Liver (tissue), 8 donors: ENCODE measurements at regions not wholly inside any gene's neighbourhood (a gene's known extent, or its start where the extent isn't known, plus 50 kb on each side); places are given as distances from the start of the nearest gene placed in this dataset.

Experiments
- DNase-seq: peaks from one replicate; pipeline ENCODE4 v3.0.0-alpha.2; 2017; ENCODE audit warnings: low spot score
- H3K27ac ChIP-seq, 2 donors: one replicate each; pipeline ENCODE4 v1.7.0; 2013; ENCODE audit warnings: inconsistent platforms in 2 of 2, low read length in 2 of 2, control low read depth in 1 of 2, low read depth in 1 of 2, mild to moderate bottlenecking in 1 of 2
- H3K27me3 ChIP-seq, 4 donors: one replicate each; pipeline versions ENCODE4 v1.6.1 to v1.7.0; 2013; ENCODE audit warnings: low read length in 3 of 4, inconsistent platforms in 1 of 4, mild to moderate bottlenecking in 1 of 4, moderate library complexity in 1 of 4; ENCODE audit not compliant: control insufficient read depth in 4 of 4, insufficient read depth in 4 of 4
- H3K36me3 ChIP-seq, 4 donors: one replicate each; pipeline versions ENCODE4 v1.6.1 to v1.7.0; 2013; ENCODE audit warnings: low read length in 3 of 4, mild to moderate bottlenecking in 3 of 4, low read depth in 1 of 4, moderate library complexity in 1 of 4; ENCODE audit not compliant: control insufficient read depth in 4 of 4, insufficient read depth in 3 of 4
- H3K4me1 ChIP-seq, 4 donors: one replicate each; pipeline versions ENCODE4 v1.6.1 to v1.7.0; 2013; ENCODE audit warnings: low read length in 3 of 4, mild to moderate bottlenecking in 3 of 4, moderate library complexity in 1 of 4; ENCODE audit not compliant: control insufficient read depth in 4 of 4, insufficient read depth in 4 of 4
- H3K4me3 ChIP-seq, 3 donors: one replicate each; pipeline versions ENCODE4 v1.6.1 to v1.7.0; 2013; ENCODE audit warnings: low read length in 3 of 3, control low read depth in 1 of 3, low read depth in 1 of 3, mild to moderate bottlenecking in 1 of 3
- H3K9ac ChIP-seq, 2 donors: one replicate each; pipeline ENCODE4 v1.7.0; 2013; ENCODE audit warnings: low read length in 2 of 2, mild to moderate bottlenecking in 2 of 2, moderate library complexity in 2 of 2, control low read depth in 1 of 2, low read depth in 1 of 2
- H3K9me3 ChIP-seq, 4 donors: one replicate each; pipeline versions ENCODE4 v1.6.1 to v1.7.0; 2013; ENCODE audit warnings: low read length in 3 of 4; ENCODE audit not compliant: control insufficient read depth in 4 of 4
- EGR1 ChIP-seq, 2 donors: IDR thresholded peaks; 2 replicates each; pipeline ENCODE4 v1.6.1; 2016 to 2018; ENCODE audit warnings: antibody characterized with exemption in 2 of 2, low read depth in 2 of 2
- FOXA1 ChIP-seq: IDR thresholded peaks from 2 replicates; pipeline ENCODE4 v1.6.1; 2016; ENCODE audit warnings: antibody characterized with exemption
- GABPA ChIP-seq, 2 donors: IDR thresholded peaks in 1 of 2; conservative IDR thresholded peaks in 1 of 2; 2 replicates each; pipeline ENCODE4 v1.6.1; 2016; ENCODE audit warnings: antibody characterized with exemption in 2 of 2, mild to moderate bottlenecking in 1 of 2, moderate library complexity in 1 of 2
- HNF4A ChIP-seq, 2 donors: conservative IDR thresholded peaks; 2 replicates each; pipeline ENCODE4 v1.6.1; 2016; ENCODE audit warnings: antibody characterized with exemption in 2 of 2, mild to moderate bottlenecking in 2 of 2
- HNF4G ChIP-seq: IDR thresholded peaks from 2 replicates; pipeline ENCODE4 v1.6.1; 2016; ENCODE audit warnings: antibody characterized with exemption
- JUND ChIP-seq, 2 donors: IDR thresholded peaks; 2 replicates each; pipeline ENCODE4 v1.6.1; 2016; ENCODE audit warnings: antibody characterized with exemption in 2 of 2
- NR2F2 ChIP-seq: IDR thresholded peaks from 2 replicates; pipeline ENCODE4 v1.6.1; 2016; ENCODE audit warnings: antibody characterized with exemption
- RAD21 ChIP-seq, 2 donors: IDR thresholded peaks; 2 replicates each; pipeline ENCODE4 v1.6.1; 2016; ENCODE audit warnings: antibody characterized with exemption in 2 of 2, mild to moderate bottlenecking in 2 of 2
- SP1 ChIP-seq: IDR thresholded peaks from 2 replicates; pipeline ENCODE4 v1.6.1; 2018; ENCODE audit warnings: antibody characterized with exemption, mild to moderate bottlenecking
- TAF1 ChIP-seq: conservative IDR thresholded peaks from 2 replicates; pipeline ENCODE4 v1.6.1; 2016; ENCODE audit warnings: antibody characterized with exemption, mild to moderate bottlenecking
- YY1 ChIP-seq: IDR thresholded peaks from 2 replicates; pipeline ENCODE4 v1.6.1; 2016; ENCODE audit warnings: antibody characterized with exemption, mild to moderate bottlenecking
- WGBS: extraction: QIAGEN DNeasy Blood & Tissue Kit; methylation state at CpG from one replicate; pipeline ENCODE4 v1.1.7; 2013; 5-methylcytosine and 5-hydroxymethylcytosine counted together
- TF ChIP-seq, protein P1 (sequence below): IDR thresholded peaks from 2 replicates; pipeline ENCODE4 v1.6.1; 2016; ENCODE audit warnings: antibody characterized with exemption
- TF ChIP-seq, protein P2 (sequence below): fragments of 150-350 bp; IDR thresholded peaks from 2 replicates; pipeline ENCODE4 v1.5.1; 2017; ENCODE audit warnings: improper control_type of control experiment, low read depth, low read length; ENCODE audit not compliant: missing input control
- TF ChIP-seq, protein P3 (sequence below): IDR thresholded peaks from 2 replicates; pipeline ENCODE4 v1.6.1; 2016; ENCODE audit warnings: antibody characterized with exemption
- TF ChIP-seq, protein P4 (sequence below): IDR thresholded peaks from 2 replicates; pipeline ENCODE4 v1.6.1; 2016; ENCODE audit warnings: antibody characterized with exemption, mild to moderate bottlenecking
- donor health status: healthy.
- donor health status: healthy.
- donor health status: healthy.
- donor health status: healthy.
- donor health status: healthy.

DNA sequence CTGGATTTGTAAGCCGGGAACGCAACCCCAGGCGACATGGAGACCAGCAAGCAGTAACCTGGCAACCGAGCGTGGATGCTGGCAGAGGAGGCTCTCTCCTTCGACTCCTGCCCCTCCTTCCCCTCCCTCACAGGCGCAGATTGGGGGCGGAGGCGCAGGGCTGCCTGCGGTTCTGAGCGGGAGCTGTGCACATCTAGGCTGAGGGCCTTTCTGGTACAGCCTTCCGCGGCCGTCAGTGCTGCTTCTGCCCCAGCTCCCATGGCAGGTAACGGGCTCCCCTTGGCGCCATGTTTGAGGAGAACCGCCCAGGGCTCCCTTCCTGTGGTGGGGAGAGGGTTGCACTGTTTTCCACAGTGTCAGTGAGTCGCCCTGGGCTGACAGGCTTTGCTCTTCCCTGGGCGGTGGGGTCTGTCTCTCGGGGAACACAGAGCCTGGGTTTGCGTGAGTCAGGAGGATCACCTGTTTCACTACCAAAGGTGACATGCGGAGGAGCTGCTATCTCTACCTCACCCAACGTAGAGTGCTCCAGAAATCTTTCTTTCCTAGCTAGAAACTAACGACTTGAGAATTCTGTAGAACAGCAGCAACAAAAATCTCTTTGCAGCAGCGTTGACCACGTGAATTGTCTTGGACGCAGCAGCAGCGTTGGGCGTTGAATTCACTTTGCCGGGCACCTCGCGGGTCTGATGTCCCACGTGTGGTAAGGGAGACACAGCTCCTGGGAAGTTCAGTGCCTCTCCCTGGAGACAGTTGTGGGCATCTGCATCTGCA is 154.8 kb upstream of the COBL start:
- DNase-seq = no peak

DNA sequence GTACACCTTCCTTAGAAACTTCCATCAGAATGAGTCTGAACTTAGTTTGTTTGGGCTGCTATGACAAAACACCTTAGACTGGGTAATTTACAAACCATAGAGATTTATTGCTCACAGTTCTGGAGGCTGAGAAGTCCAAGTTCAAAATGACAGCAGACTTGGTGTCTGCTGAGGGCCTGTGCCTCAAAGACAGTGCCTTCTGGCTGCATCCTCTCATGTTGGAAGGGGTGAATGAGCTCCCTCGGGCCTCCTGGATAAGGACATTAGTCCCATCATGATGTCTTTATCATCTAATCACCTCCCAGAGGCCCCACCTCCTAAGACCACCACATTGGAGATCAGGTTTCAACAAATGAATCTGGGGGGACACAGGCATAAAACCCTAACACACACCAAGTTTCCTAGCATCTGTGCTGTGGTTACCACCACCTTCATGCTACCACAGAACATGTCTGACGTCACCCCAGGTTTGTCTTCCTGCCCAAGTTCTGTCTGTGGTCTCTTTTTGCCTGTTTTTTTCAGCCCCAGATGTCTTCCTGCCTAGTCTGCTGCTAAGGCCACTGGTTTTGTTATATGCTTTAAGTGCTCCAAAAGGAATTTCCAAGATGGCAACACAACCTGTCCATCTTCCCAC is 150.9 kb upstream of the COBL start:
- H3K9ac ChIP-seq = no peak overlapping the region
- no peaks in the 10 kb centered on the region for H3K36me3 ChIP-seq
- H3K4me1 ChIP-seq = no peaks in the 10 kb centered on the region
- H3K4me3 ChIP-seq = no peak overlapping the region
- no peak for TF ChIP-seq EGR1 (IDR thresholded peaks at IDR 0.05; ENCODE audit: low read depth in 2 of 2)
- no peak for TF ChIP-seq RAD21 (IDR thresholded peaks at IDR 0.05)
- no peak for TF ChIP-seq GABPA (IDR thresholded peaks at IDR 0.05 in 1 of 2, conservative IDR thresholded peaks at IDR 0.05 in 1 of 2)
- TF ChIP-seq YY1 = no peak
- no peak for TF ChIP-seq SP1
- TF ChIP-seq, protein P1, sequence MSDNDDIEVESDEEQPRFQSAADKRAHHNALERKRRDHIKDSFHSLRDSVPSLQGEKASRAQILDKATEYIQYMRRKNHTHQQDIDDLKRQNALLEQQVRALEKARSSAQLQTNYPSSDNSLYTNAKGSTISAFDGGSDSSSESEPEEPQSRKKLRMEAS = no peak
- TF ChIP-seq TAF1 = no peak
- TF ChIP-seq NR2F2 = no peak
- H3K9me3 ChIP-seq = peaks cover 0 to 2% (median 1%) of the 10 kb centered on the region in 4 donors
- no peak for DNase-seq
- WGBS = 57% methylated on average over 2 of the region's 2 CpGs
- H3K27me3 ChIP-seq = peaks cover 0 to 6% (median 0%) of the 10 kb centered on the region in 4 donors
- no peak overlapping the region for H3K27ac ChIP-seq

More for the DNA sequence above, 154.8 kb upstream of the COBL start:
- Histone ChIP-seq H3K4me1 (no peaks in the 10 kb centered on the region), H3K9me3 (peaks cover 0 to 3% (median 2%) of the 10 kb centered on the region in 4 donors), H3K27ac (no peak overlapping the region), H3K4me3 (no peak overlapping the region), H3K27me3 (peaks cover 0 to 6% (median 0%) of the 10 kb centered on the region in 4 donors), H3K9ac (no peak overlapping the region), H3K36me3 (no peaks in the 10 kb centered on the region)
- WGBS = 30% methylated on average over 33 of the region's 33 CpGs
- TF ChIP-seq, protein P2, sequence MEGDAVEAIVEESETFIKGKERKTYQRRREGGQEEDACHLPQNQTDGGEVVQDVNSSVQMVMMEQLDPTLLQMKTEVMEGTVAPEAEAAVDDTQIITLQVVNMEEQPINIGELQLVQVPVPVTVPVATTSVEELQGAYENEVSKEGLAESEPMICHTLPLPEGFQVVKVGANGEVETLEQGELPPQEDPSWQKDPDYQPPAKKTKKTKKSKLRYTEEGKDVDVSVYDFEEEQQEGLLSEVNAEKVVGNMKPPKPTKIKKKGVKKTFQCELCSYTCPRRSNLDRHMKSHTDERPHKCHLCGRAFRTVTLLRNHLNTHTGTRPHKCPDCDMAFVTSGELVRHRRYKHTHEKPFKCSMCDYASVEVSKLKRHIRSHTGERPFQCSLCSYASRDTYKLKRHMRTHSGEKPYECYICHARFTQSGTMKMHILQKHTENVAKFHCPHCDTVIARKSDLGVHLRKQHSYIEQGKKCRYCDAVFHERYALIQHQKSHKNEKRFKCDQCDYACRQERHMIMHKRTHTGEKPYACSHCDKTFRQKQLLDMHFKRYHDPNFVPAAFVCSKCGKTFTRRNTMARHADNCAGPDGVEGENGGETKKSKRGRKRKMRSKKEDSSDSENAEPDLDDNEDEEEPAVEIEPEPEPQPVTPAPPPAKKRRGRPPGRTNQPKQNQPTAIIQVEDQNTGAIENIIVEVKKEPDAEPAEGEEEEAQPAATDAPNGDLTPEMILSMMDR = no peak
- no peak for TF ChIP-seq FOXA1
- no peak for TF ChIP-seq RAD21 (IDR thresholded peaks at IDR 0.05)
- TF ChIP-seq YY1 = no peak
- no peak for TF ChIP-seq JUND (IDR thresholded peaks at IDR 0.05)
- no peak for TF ChIP-seq HNF4A (conservative IDR thresholded peaks at IDR 0.05)
- TF ChIP-seq, protein P3, sequence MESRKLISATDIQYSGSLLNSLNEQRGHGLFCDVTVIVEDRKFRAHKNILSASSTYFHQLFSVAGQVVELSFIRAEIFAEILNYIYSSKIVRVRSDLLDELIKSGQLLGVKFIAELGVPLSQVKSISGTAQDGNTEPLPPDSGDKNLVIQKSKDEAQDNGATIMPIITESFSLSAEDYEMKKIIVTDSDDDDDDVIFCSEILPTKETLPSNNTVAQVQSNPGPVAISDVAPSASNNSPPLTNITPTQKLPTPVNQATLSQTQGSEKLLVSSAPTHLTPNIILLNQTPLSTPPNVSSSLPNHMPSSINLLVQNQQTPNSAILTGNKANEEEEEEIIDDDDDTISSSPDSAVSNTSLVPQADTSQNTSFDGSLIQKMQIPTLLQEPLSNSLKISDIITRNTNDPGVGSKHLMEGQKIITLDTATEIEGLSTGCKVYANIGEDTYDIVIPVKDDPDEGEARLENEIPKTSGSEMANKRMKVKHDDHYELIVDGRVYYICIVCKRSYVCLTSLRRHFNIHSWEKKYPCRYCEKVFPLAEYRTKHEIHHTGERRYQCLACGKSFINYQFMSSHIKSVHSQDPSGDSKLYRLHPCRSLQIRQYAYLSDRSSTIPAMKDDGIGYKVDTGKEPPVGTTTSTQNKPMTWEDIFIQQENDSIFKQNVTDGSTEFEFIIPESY = no peak
- no peak for TF ChIP-seq EGR1 (IDR thresholded peaks at IDR 0.05; ENCODE audit: low read depth in 2 of 2)

DNA sequence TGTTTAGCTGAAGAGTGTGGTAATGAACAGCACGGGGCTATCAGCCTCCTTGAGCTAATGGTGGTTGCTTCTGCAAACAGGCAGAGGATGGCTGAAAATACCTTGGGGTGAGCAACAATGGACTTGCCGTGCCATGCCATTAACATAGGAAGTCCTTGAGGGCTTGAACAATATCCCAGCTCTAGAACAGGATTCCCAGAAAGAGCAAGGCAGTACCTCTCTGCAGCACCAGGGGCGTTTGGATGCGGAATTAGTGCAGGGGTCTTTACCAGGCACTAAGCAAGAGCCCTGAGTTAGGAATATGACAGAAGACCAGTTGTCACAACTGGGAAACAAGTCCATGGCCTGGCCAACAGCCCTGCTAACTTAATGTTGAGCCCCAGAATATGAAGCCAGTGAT is 143.2 kb upstream of the COBL start:
- 80% methylated on average over 4 of the region's 4 CpGs for WGBS
- no peak for TF ChIP-seq EGR1 (IDR thresholded peaks at IDR 0.05; ENCODE audit: low read depth in 2 of 2)
- TF ChIP-seq, protein P4, sequence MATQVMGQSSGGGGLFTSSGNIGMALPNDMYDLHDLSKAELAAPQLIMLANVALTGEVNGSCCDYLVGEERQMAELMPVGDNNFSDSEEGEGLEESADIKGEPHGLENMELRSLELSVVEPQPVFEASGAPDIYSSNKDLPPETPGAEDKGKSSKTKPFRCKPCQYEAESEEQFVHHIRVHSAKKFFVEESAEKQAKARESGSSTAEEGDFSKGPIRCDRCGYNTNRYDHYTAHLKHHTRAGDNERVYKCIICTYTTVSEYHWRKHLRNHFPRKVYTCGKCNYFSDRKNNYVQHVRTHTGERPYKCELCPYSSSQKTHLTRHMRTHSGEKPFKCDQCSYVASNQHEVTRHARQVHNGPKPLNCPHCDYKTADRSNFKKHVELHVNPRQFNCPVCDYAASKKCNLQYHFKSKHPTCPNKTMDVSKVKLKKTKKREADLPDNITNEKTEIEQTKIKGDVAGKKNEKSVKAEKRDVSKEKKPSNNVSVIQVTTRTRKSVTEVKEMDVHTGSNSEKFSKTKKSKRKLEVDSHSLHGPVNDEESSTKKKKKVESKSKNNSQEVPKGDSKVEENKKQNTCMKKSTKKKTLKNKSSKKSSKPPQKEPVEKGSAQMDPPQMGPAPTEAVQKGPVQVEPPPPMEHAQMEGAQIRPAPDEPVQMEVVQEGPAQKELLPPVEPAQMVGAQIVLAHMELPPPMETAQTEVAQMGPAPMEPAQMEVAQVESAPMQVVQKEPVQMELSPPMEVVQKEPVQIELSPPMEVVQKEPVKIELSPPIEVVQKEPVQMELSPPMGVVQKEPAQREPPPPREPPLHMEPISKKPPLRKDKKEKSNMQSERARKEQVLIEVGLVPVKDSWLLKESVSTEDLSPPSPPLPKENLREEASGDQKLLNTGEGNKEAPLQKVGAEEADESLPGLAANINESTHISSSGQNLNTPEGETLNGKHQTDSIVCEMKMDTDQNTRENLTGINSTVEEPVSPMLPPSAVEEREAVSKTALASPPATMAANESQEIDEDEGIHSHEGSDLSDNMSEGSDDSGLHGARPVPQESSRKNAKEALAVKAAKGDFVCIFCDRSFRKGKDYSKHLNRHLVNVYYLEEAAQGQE = no peak
- TF ChIP-seq YY1 = no peak
- no peak for TF ChIP-seq SP1
- TF ChIP-seq, protein P3 = no peak
- TF ChIP-seq HNF4G = no peak
- Histone ChIP-seq H3K36me3 (no peaks in the 10 kb centered on the region), H3K9ac (no peak overlapping the region), H3K4me3 (no peak overlapping the region), H3K27me3 (no peaks in the 10 kb centered on the region), H3K9me3 (no peaks in the 10 kb centered on the region), H3K27ac (no peak overlapping the region), H3K4me1 (no peaks in the 10 kb centered on the region)
- DNase-seq = no peak
